ENCODE measurements at regions not wholly inside any gene's neighbourhood (a gene's known extent, or its start where the extent isn't known, plus 50 kb on each side); places are given as distances from the start of the nearest gene placed in this dataset.

GRCh38 chr2:45119038-45119437 lies 109.8 kb upstream of the SIX2 start:
- no peaks in the 10 kb centered on the region for H3K9me2 ChIP-seq (ENCODE audit: low read depth, low read length)
- H3K4me3 ChIP-seq (ENCODE audit: low read depth, low read length, poor library complexity, severe bottlenecking) = no peak overlapping the region
- no peak for TF ChIP-seq EZH2 (IDR thresholded peaks at IDR 0.05; ENCODE audit: borderline replicate concordance, low read length)
- TF ChIP-seq CTCF (IDR thresholded peaks at IDR 0.05; ENCODE audit: low read length) = no peak
- H3F3A ChIP-seq (ENCODE audit: insufficient read depth, low read length) = no peaks in the 10 kb centered on the region
- no peaks in the 10 kb centered on the region for H3K4me1 ChIP-seq (ENCODE audit: insufficient read depth, low read length, severe bottlenecking)
- no peaks in the 10 kb centered on the region for H3K36me3 ChIP-seq (ENCODE audit: insufficient read depth, low read length)
- no peaks in the 10 kb centered on the region for H3K27me3 ChIP-seq (ENCODE audit: insufficient read depth, low read length)
- H3K4me2 ChIP-seq (ENCODE audit: low read length) = no peak overlapping the region
- no peak overlapping the region for H3K9ac ChIP-seq (ENCODE audit: low read length)
- H3K79me2 ChIP-seq (ENCODE audit: insufficient read depth, low read length) = no peaks in the 10 kb centered on the region
- H2AFZ ChIP-seq (ENCODE audit: low read length) = no peak overlapping the region
- H3K27ac ChIP-seq (ENCODE audit: low read depth, low read length, poor library complexity, severe bottlenecking) = no peak overlapping the region
- H3K9me3 ChIP-seq (ENCODE audit: low read length) = no peaks in the 10 kb centered on the region
- H4K20me1 ChIP-seq (ENCODE audit: insufficient read depth, low read length) = no peaks in the 10 kb centered on the region

- H3K4me2 ChIP-seq (ENCODE audit: low read length) = no peak overlapping the region
- H3K27me3 ChIP-seq (ENCODE audit: insufficient read depth, low read length) = no peaks in the 10 kb centered on the region
- H3K4me1 ChIP-seq (ENCODE audit: insufficient read depth, low read length, severe bottlenecking) = no peaks in the 10 kb centered on the region
- no peaks in the 10 kb centered on the region for H3K79me2 ChIP-seq (ENCODE audit: insufficient read depth, low read length)
- no peak overlapping the region for H3K4me3 ChIP-seq (ENCODE audit: low read depth, low read length, poor library complexity, severe bottlenecking)
- H3K27ac ChIP-seq (ENCODE audit: low read depth, low read length, poor library complexity, severe bottlenecking) = no peak overlapping the region
- no peaks in the 10 kb centered on the region for H4K20me1 ChIP-seq (ENCODE audit: insufficient read depth, low read length)
- TF ChIP-seq CTCF (IDR thresholded peaks at IDR 0.05; ENCODE audit: low read length) = no peak
- TF ChIP-seq EZH2 (IDR thresholded peaks at IDR 0.05; ENCODE audit: borderline replicate concordance, low read length) = no peak
- no peaks in the 10 kb centered on the region for H3F3A ChIP-seq (ENCODE audit: insufficient read depth, low read length)
- H3K36me3 ChIP-seq (ENCODE audit: insufficient read depth, low read length) = no peaks in the 10 kb centered on the region
- H3K9me3 ChIP-seq (ENCODE audit: low read length) = no peaks in the 10 kb centered on the region
- no peaks in the 10 kb centered on the region for H3K9me2 ChIP-seq (ENCODE audit: low read depth, low read length)
- H2AFZ ChIP-seq (ENCODE audit: low read length) = no peak overlapping the region
- no peak overlapping the region for H3K9ac ChIP-seq (ENCODE audit: low read length)
These were observed 108.1 kb upstream of the SIX2 start for GRCh38 chr2:45117383-45117782.

DNA sequence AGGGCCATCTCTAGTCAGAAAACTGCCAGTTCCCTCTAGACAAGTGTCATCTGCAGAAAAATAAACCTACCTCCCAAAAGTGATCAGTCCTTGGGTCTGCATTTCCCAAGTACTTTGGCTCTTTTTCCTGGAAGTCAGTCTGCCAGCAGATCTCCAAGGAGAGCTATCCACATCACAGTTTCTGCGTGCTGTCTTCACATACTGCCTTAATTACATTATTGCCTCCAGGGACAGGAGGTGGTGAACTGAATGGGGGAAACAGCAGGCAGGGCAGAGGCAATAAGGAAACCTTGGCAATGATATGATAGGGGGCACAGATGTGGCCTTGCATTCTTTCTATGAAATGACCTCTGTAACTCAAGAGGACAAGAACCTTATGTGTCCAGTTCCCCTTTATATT lies 105.9 kb upstream of the SIX2 start:
- no peak overlapping the region for H3K27ac ChIP-seq (ENCODE audit: low read depth, low read length, poor library complexity, severe bottlenecking)
- H3K79me2 ChIP-seq (ENCODE audit: insufficient read depth, low read length) = no peaks in the 10 kb centered on the region
- H3K4me3 ChIP-seq (ENCODE audit: low read depth, low read length, poor library complexity, severe bottlenecking) = no peak overlapping the region
- H3K9ac ChIP-seq (ENCODE audit: low read length) = no peak overlapping the region
- no peaks in the 10 kb centered on the region for H4K20me1 ChIP-seq (ENCODE audit: insufficient read depth, low read length)
- no peaks in the 10 kb centered on the region for H3F3A ChIP-seq (ENCODE audit: insufficient read depth, low read length)
- no peak for TF ChIP-seq EZH2 (IDR thresholded peaks at IDR 0.05; ENCODE audit: borderline replicate concordance, low read length)
- TF ChIP-seq CTCF (IDR thresholded peaks at IDR 0.05; ENCODE audit: low read length) = no peak
- no peaks in the 10 kb centered on the region for H3K36me3 ChIP-seq (ENCODE audit: insufficient read depth, low read length)
- no peaks in the 10 kb centered on the region for H3K27me3 ChIP-seq (ENCODE audit: insufficient read depth, low read length)
- no peaks in the 10 kb centered on the region for H3K9me2 ChIP-seq (ENCODE audit: low read depth, low read length)
- no peak overlapping the region for H3K4me2 ChIP-seq (ENCODE audit: low read length)
- H3K9me3 ChIP-seq (ENCODE audit: low read length) = no peaks in the 10 kb centered on the region
- no peaks in the 10 kb centered on the region for H3K4me1 ChIP-seq (ENCODE audit: insufficient read depth, low read length, severe bottlenecking)
- H2AFZ ChIP-seq (ENCODE audit: low read length) = no peak overlapping the region

Measured in OCI-LY1 (cell line).